ENCODE measurements at regions not wholly inside any gene's neighbourhood (a gene's known extent, or its start where the extent isn't known, plus 50 kb on each side); places are given as distances from the start of the nearest gene placed in this dataset.

GRCh38 chr14:53567236-53567780, 389.3 kb downstream of the BMP4 start:
- Histone ChIP-seq H3K27me3 (replicated peaks) (no peaks in the 10 kb centered on the region), H3K36me3 (replicated peaks) (no peaks in the 10 kb centered on the region), H3K27ac (no peak overlapping the region), H3K4me3 (ENCODE audit: low read depth, low read length) (no peak overlapping the region)
- no peak for DNase-seq
- TF ChIP-seq CTCF (IDR thresholded peaks at IDR 0.05; ENCODE audit: low read depth, low read length, missing control alignments), result no peak
- in situ Hi-C loops (cut with HindIII; ENCODE audit: low pct_ligation_motif_present, low sequenced_read_pairs), result no loop called here

GRCh38 chr14:53564870-53565269, 391.8 kb downstream of the BMP4 start:
- TF ChIP-seq CTCF (IDR thresholded peaks at IDR 0.05; ENCODE audit: low read depth, low read length, missing control alignments), result no peak
- no peak overlapping the region for H3K4me3 ChIP-seq (ENCODE audit: low read depth, low read length)
- DNase-seq, result no peak
- H3K27me3 ChIP-seq (replicated peaks), result no peaks in the 10 kb centered on the region
- H3K36me3 ChIP-seq (replicated peaks), result no peaks in the 10 kb centered on the region
- no peak overlapping the region for H3K27ac ChIP-seq
- in situ Hi-C loops (cut with HindIII; ENCODE audit: low pct_ligation_motif_present, low sequenced_read_pairs), result no loop called here

GRCh38 chr14:53563628-53564027, 393.0 kb downstream of the BMP4 start:
- DNase-seq, result no peak
- Histone ChIP-seq H3K27me3 (replicated peaks) (no peaks in the 10 kb centered on the region), H3K36me3 (replicated peaks) (no peaks in the 10 kb centered on the region), H3K4me3 (ENCODE audit: low read depth, low read length) (no peak overlapping the region), H3K27ac (no peak overlapping the region)
- TF ChIP-seq CTCF (IDR thresholded peaks at IDR 0.05; ENCODE audit: low read depth, low read length, missing control alignments), result no peak
- in situ Hi-C loops (cut with HindIII; ENCODE audit: low pct_ligation_motif_present, low sequenced_read_pairs), result no loop called here

GRCh38 chr14:53553221-53553620, 400.1 kb upstream of the DDHD1 start:
- Histone ChIP-seq H3K27ac (no peak overlapping the region), H3K4me3 (ENCODE audit: low read depth, low read length) (no peak overlapping the region), H3K27me3 (replicated peaks) (no peaks in the 10 kb centered on the region), H3K36me3 (replicated peaks) (no peaks in the 10 kb centered on the region)
- in situ Hi-C loops (cut with HindIII; ENCODE audit: low pct_ligation_motif_present, low sequenced_read_pairs), result no loop called here
- no peak for TF ChIP-seq CTCF (IDR thresholded peaks at IDR 0.05; ENCODE audit: low read depth, low read length, missing control alignments)
- no peak for DNase-seq

- in situ Hi-C loops (cut with HindIII; ENCODE audit: low pct_ligation_motif_present, low sequenced_read_pairs), result no loop called here
- no peak overlapping the region for H3K27ac ChIP-seq
- no peaks in the 10 kb centered on the region for H3K36me3 ChIP-seq (replicated peaks)
- H3K27me3 ChIP-seq (replicated peaks), result no peaks in the 10 kb centered on the region
- TF ChIP-seq CTCF (IDR thresholded peaks at IDR 0.05; ENCODE audit: low read depth, low read length, missing control alignments), result no peak
- DNase-seq, result no peak
- no peak overlapping the region for H3K4me3 ChIP-seq (ENCODE audit: low read depth, low read length)
Observed at GRCh38 chr14:53551862-53552261, 398.7 kb upstream of the DDHD1 start.

GRCh38 chr14:53550776-53551175, 397.7 kb upstream of the DDHD1 start:
- TF ChIP-seq CTCF (IDR thresholded peaks at IDR 0.05; ENCODE audit: low read depth, low read length, missing control alignments), result no peak
- in situ Hi-C loops (cut with HindIII; ENCODE audit: low pct_ligation_motif_present, low sequenced_read_pairs), result no loop called here
- Histone ChIP-seq H3K4me3 (ENCODE audit: low read depth, low read length) (no peak overlapping the region), H3K36me3 (replicated peaks) (no peaks in the 10 kb centered on the region), H3K27ac (no peak overlapping the region), H3K27me3 (replicated peaks) (no peaks in the 10 kb centered on the region)
- no peak for DNase-seq
